Thoracic aorta (tissue), 2 donors: ENCODE measurements at regions not wholly inside any gene's neighbourhood (a gene's known extent, or its start where the extent isn't known, plus 50 kb on each side); places are given as distances from the start of the nearest gene placed in this dataset.
A peak's percentile ranks its signal among the peaks of the same experiment; 100 is the strongest.

Experiments used
- ATAC-seq: fragments of 150-250 bp; one replicate; pipeline ENCODE4 v1.8.0; 2017; ENCODE audit warnings: low read depth; ENCODE audit not compliant: insufficient number of reproducible peaks, low FRiP score
- DNase-seq: peaks from one replicate; pipeline ENCODE4 v3.0.0-alpha.2; 2020; ENCODE audit warnings: low spot score
- H3K27ac ChIP-seq, 2 donors: fragments of 200-600 bp; sonication (generic); 1 replicate in 1 of 2; 2 replicates in 1 of 2; pipeline ENCODE4 v1.5.1; 2016; ENCODE audit warnings: mild to moderate bottlenecking in 2 of 2, moderate library complexity in 2 of 2
- H3K27me3 ChIP-seq: fragments of 200-600 bp; sonication (generic); replicated peaks from 2 replicates; pipeline ENCODE4 v1.6.0; 2016; ENCODE audit warnings: mild to moderate bottlenecking; ENCODE audit not compliant: insufficient read depth
- H3K36me3 ChIP-seq: fragments of 200-600 bp; sonication (generic); one replicate; pipeline ENCODE4 v1.5.1; 2016
- H3K4me1 ChIP-seq, 2 donors: fragments of 200-600 bp; sonication (generic); 1 replicate in 1 of 2; 2 replicates in 1 of 2; pipeline versions ENCODE4 v1.5.1 to v1.6.0; 2016; ENCODE audit warnings: low read depth in 2 of 2, mild to moderate bottlenecking in 1 of 2; ENCODE audit not compliant: control insufficient read depth in 1 of 2
- H3K4me3 ChIP-seq: fragments of 200-600 bp; sonication (generic); 2 replicates; pipeline ENCODE4 v1.5.1; 2016; ENCODE audit warnings: mild to moderate bottlenecking
- H3K9me3 ChIP-seq: fragments of 200-600 bp; sonication (generic); 2 replicates; pipeline ENCODE4 v1.5.1; 2016
- CTCF ChIP-seq: fragments of 200-600 bp; sonication (generic); IDR thresholded peaks from one replicate; pipeline ENCODE4 v1.5.1; 2019; ENCODE audit warnings: antibody characterized with exemption

- no peak overlapping the region for H3K4me3 ChIP-seq
- H3K27ac ChIP-seq = peak overlapping the region; percentile 48 to 66
- no peak for DNase-seq
- H3K36me3 ChIP-seq = no peaks in the 10 kb centered on the region
- H3K4me1 ChIP-seq = peaks cover 7 to 12% of the 10 kb centered on the region in 2 donors
- no peaks in the 10 kb centered on the region for H3K27me3 ChIP-seq
- no peak for TF ChIP-seq CTCF
- no peaks in the 10 kb centered on the region for H3K9me3 ChIP-seq
- no peak for ATAC-seq
Observed at GRCh38 chr6:90384720-90385119, 88.1 kb upstream of the BACH2 start.

GRCh38 chr6:90383196-90383822 is 86.7 kb upstream of the BACH2 start:
- Histone ChIP-seq H3K4me1 (peaks cover 7 to 12% of the 10 kb centered on the region in 2 donors), H3K9me3 (no peaks in the 10 kb centered on the region), H3K27ac (no peak overlapping the region), H3K4me3 (no peak overlapping the region), H3K27me3 (no peaks in the 10 kb centered on the region), H3K36me3 (no peaks in the 10 kb centered on the region)
- DNase-seq (no peak), ATAC-seq (no peak)
- TF ChIP-seq CTCF = no peak

DNA sequence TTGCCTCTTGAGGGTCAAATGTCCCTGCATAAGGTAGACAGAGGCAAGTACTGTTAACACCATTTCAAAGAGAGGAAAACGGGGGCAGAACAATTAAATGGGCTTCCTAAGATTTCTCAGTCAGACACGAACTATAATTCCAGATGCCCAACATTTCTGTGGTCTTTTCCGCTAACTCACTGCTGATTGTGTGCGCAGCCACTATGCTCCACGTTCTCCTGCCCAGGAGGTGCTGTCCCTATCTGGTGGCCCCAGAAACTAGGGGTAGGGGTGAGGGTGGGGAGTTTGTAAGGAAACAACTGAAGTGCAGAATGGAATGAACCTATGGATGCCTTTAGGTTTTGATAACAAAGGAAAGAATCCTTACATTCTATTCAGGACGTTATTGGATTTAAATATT is 86.1 kb upstream of the BACH2 start:
- Histone ChIP-seq H3K4me3 (no peak overlapping the region), H3K9me3 (no peaks in the 10 kb centered on the region), H3K27ac (no peak overlapping the region), H3K4me1 (peaks cover 7 to 12% of the 10 kb centered on the region in 2 donors), H3K36me3 (no peaks in the 10 kb centered on the region), H3K27me3 (no peaks in the 10 kb centered on the region)
- ATAC-seq (no peak), DNase-seq (no peak)
- TF ChIP-seq CTCF = no peak

DNA sequence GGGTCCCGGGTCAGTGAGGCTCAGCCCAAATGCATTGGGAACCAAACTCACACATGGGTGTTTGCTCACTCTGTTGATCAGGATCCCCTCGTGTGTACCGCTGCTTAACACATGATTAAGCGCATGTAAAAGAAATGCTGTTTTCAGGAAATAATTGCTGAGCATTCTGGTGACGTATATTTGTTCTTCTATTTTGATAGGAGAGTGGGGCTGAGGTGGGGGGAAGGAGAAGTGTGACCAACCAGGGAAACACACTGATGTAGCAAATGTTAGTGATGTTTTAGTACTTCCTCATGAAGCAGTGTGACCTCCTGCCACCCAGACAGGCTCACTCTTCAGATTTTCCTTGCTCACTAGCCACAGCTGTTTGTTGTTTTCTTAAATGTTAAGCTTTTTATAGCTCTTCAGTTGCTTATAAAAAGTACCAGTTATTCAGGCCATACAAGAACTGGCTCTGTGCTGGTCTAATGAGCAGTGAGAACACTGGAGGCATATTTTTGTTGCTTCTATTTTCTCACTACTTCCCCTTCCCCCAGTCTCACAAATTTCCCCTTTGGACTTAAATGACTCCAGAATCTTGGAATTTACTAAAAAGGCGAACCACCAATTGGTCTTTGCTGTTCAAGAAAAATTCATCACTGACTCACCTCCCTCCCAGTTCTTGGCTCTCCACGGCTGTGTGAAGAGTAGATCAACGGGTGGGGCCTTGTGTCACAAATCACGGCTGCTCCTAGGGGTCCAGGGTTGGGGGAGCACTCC is 79.2 kb upstream of the BACH2 start:
- Histone ChIP-seq H3K9me3 (no peaks in the 10 kb centered on the region), H3K36me3 (no peaks in the 10 kb centered on the region), H3K4me3 (no peak overlapping the region), H3K4me1 (peaks cover 12 to 14% of the 10 kb centered on the region in 2 donors), H3K27me3 (no peaks in the 10 kb centered on the region), H3K27ac (peak overlapping the region; percentile 73 to 76)
- TF ChIP-seq CTCF = no peak
- ATAC-seq (peak; percentile 86), DNase-seq (no peak)

DNA sequence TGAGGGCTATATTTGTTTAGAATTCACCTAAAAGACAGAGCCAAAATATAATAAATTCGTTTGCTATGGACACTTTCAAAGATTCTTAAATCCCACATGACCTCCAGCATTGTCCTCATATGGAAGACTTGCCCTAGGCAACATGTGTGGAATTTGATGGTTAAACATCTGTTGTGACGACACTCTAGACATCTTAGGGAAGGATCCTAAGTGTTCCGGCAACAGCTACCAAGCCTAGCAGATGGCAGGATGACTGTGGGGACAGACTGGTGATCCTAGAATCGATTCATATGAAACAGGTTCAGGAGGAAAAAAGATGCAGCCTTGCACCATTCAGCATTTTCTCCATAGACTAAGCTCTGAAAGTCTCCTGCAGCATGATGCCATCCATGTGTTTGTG is 77.6 kb upstream of the BACH2 start:
- H3K27me3 ChIP-seq = no peaks in the 10 kb centered on the region
- no peaks in the 10 kb centered on the region for H3K9me3 ChIP-seq
- no peak for ATAC-seq

More for the DNA sequence above, 77.6 kb upstream of the BACH2 start:
- Histone ChIP-seq H3K4me1 (peaks cover 16 to 21% of the 10 kb centered on the region in 2 donors), H3K36me3 (no peaks in the 10 kb centered on the region), H3K27ac (no peak overlapping the region), H3K4me3 (no peak overlapping the region)
- no peak for TF ChIP-seq CTCF
- DNase-seq = no peak
